GM19328 (cell line): ENCODE measurements at regions not wholly inside any gene's neighbourhood (a gene's known extent, or its start where the extent isn't known, plus 50 kb on each side); places are given as distances from the start of the nearest gene placed in this dataset.
"Not testable (repeated sequence)": the region's sequence is repeated elsewhere in the genome, so short reads cannot be mapped to it uniquely, and the experiment has no call there.

Experiments used
- ATAC-seq: cut with Tn5 transposase; IDR thresholded peaks from one replicate; pipeline ENCODE4 v1.9.1; 2021; ENCODE audit warnings: mild to moderate bottlenecking, moderate library complexity; ENCODE audit not compliant: unreplicated experiment

- ATAC-seq = no peak
Measured at GRCh38 chr13:24931450-24932251, 164.3 kb upstream of the PABPC3 start.

GRCh38 chr13:24933106-24934023 lies 162.6 kb upstream of the PABPC3 start:
- not testable (repeated sequence) for ATAC-seq

GRCh38 chr13:24934024-24934385 lies 161.9 kb upstream of the PABPC3 start:
- ATAC-seq = not testable (repeated sequence)

- no peak for ATAC-seq
Measured at GRCh38 chr13:24938966-24939365, 157.0 kb upstream of the PABPC3 start.

GRCh38 chr13:24941023-24941713 lies 154.8 kb upstream of the PABPC3 start:
- not testable (repeated sequence) for ATAC-seq

GRCh38 chr13:24943136-24943535 lies 152.8 kb upstream of the PABPC3 start:
- no peak for ATAC-seq

GRCh38 chr13:24944073-24944472 lies 151.9 kb upstream of the PABPC3 start:
- not testable (repeated sequence) for ATAC-seq

GRCh38 chr13:24948977-24949376 lies 147.0 kb upstream of the PABPC3 start:
- ATAC-seq = not testable (repeated sequence)

GRCh38 chr13:24950611-24951010 lies 145.3 kb upstream of the PABPC3 start:
- ATAC-seq = not testable (repeated sequence)

GRCh38 chr13:24967970-24968369 lies 128.0 kb upstream of the PABPC3 start:
- not testable (repeated sequence) for ATAC-seq

GRCh38 chr13:24968416-24968815 lies 127.5 kb upstream of the PABPC3 start:
- not testable (repeated sequence) for ATAC-seq

- ATAC-seq = not testable (repeated sequence)
Measured at GRCh38 chr13:24973102-24973501, 122.8 kb upstream of the PABPC3 start.

GRCh38 chr13:24981181-24981803 lies 114.6 kb upstream of the PABPC3 start:
- ATAC-seq = not testable (repeated sequence)

- ATAC-seq = no peak
Measured at GRCh38 chr13:24982333-24982999, 113.5 kb upstream of the PABPC3 start.

- no peak for ATAC-seq
Measured at GRCh38 chr13:24983094-24983493, 112.8 kb upstream of the PABPC3 start.

- no peak for ATAC-seq
Measured at GRCh38 chr13:24984134-24984533, 111.8 kb upstream of the PABPC3 start.

GRCh38 chr13:24985107-24985506 lies 110.8 kb upstream of the PABPC3 start:
- no peak for ATAC-seq

GRCh38 chr13:24985896-24986295 lies 110.0 kb upstream of the PABPC3 start:
- no peak for ATAC-seq

- ATAC-seq = no peak
Measured at GRCh38 chr13:24986826-24987225, 109.1 kb upstream of the PABPC3 start.

GRCh38 chr13:24989959-24990358 lies 106.0 kb upstream of the PABPC3 start:
- not testable (repeated sequence) for ATAC-seq
